22Rv1 (cell line): ENCODE measurements at regions not wholly inside any gene's neighbourhood (a gene's known extent, or its start where the extent isn't known, plus 50 kb on each side); places are given as distances from the start of the nearest gene placed in this dataset.

Source experiments
- CTCF ChIP-seq: fragments of 450-650 bp; IDR thresholded peaks from 2 replicates; pipeline ENCODE4 v1.5.1; 2017; ENCODE audit warnings: mild to moderate bottlenecking
- ZFX ChIP-seq: fragments of 450-650 bp; IDR thresholded peaks from 2 replicates; pipeline ENCODE4 v1.6.1; 2017; ENCODE audit warnings: antibody characterized with exemption, borderline replicate concordance

GRCh38 chr13:84080748-84081530, 198.7 kb upstream of the SLITRK1 start:
- TF ChIP-seq CTCF (no peak), ZFX (no peak)
